ENCODE measurements at regions not wholly inside any gene's neighbourhood (a gene's known extent, or its start where the extent isn't known, plus 50 kb on each side); places are given as distances from the start of the nearest gene placed in this dataset.

GRCh38 chr4:179750374-179750773 is 2308.1 kb upstream of the AGA start:
- 23 to 28% (median 25%) methylated on average over 4 of the region's 4 CpGs for WGBS, 4 donors
- ATAC-seq: no peak
- no peak for DNase-seq

GRCh38 chr4:179751669-179752068 is 2309.4 kb upstream of the AGA start:
- DNase-seq (no peak), ATAC-seq (no peak)
- Histone ChIP-seq H3K27ac (no peak overlapping the region), H3K27me3 (no peaks in the 10 kb centered on the region), H3K9me3 (no peaks in the 10 kb centered on the region), H3K4me1 (no peaks in the 10 kb centered on the region), H3K4me3 (no peak overlapping the region), H3K36me3 (no peaks in the 10 kb centered on the region)
- intact Hi-C loops (cut with DNase I): no loop called here
- TF ChIP-seq, protein P1, sequence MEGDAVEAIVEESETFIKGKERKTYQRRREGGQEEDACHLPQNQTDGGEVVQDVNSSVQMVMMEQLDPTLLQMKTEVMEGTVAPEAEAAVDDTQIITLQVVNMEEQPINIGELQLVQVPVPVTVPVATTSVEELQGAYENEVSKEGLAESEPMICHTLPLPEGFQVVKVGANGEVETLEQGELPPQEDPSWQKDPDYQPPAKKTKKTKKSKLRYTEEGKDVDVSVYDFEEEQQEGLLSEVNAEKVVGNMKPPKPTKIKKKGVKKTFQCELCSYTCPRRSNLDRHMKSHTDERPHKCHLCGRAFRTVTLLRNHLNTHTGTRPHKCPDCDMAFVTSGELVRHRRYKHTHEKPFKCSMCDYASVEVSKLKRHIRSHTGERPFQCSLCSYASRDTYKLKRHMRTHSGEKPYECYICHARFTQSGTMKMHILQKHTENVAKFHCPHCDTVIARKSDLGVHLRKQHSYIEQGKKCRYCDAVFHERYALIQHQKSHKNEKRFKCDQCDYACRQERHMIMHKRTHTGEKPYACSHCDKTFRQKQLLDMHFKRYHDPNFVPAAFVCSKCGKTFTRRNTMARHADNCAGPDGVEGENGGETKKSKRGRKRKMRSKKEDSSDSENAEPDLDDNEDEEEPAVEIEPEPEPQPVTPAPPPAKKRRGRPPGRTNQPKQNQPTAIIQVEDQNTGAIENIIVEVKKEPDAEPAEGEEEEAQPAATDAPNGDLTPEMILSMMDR (IDR thresholded peaks at IDR 0.05): no peak
- TF ChIP-seq POLR2A (IDR thresholded peaks at IDR 0.05): no peak
- WGBS, 4 donors: 72 to 79% (median 76%) methylated on average over 8 of the region's 8 CpGs

More at GRCh38 chr4:179750374-179750773, 2308.1 kb upstream of the AGA start:
- Histone ChIP-seq H3K36me3 (no peaks in the 10 kb centered on the region), H3K4me1 (no peaks in the 10 kb centered on the region), H3K27me3 (no peaks in the 10 kb centered on the region), H3K4me3 (no peak overlapping the region), H3K27ac (no peak overlapping the region), H3K9me3 (no peaks in the 10 kb centered on the region)
- intact Hi-C loops (cut with DNase I): no loop called here
- TF ChIP-seq, protein P1 (IDR thresholded peaks at IDR 0.05): no peak
- TF ChIP-seq POLR2A (IDR thresholded peaks at IDR 0.05): no peak

DNA sequence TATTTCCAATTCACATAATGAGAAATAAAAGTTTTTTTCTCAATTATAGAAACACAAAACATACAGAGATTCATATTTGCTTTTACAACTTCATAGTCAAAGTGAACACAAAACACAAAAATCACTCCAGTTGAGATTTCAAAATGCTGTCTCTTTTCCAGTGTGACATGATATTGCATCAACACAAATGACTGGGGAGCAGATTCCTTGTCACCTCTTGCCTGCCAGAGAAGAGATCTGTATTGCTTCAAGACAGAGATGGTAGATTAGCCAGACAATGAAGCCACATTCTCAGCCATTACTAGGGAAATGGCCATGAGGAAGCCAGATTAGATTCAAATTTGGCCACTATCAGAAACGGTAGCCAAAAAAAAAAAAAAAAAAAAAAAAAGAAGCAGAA is 2313.1 kb upstream of the AGA start:
- ATAC-seq (no peak), DNase-seq (no peak)
- 7 to 22% (median 13%) methylated on average over 1 of the region's 1 CpG for WGBS, 4 donors
- no peak overlapping the region for H3K27ac ChIP-seq
- intact Hi-C loops (cut with DNase I): no loop called here
- H3K4me1 ChIP-seq: no peaks in the 10 kb centered on the region
- no peaks in the 10 kb centered on the region for H3K36me3 ChIP-seq
- H3K9me3 ChIP-seq: peaks cover 0 to under 1% (median 0%) of the 10 kb centered on the region in 12 donors
- no peak overlapping the region for H3K4me3 ChIP-seq
- no peaks in the 10 kb centered on the region for H3K27me3 ChIP-seq
- TF ChIP-seq POLR2A (IDR thresholded peaks at IDR 0.05): no peak
- TF ChIP-seq, protein P1 (IDR thresholded peaks at IDR 0.05): no peak

DNA sequence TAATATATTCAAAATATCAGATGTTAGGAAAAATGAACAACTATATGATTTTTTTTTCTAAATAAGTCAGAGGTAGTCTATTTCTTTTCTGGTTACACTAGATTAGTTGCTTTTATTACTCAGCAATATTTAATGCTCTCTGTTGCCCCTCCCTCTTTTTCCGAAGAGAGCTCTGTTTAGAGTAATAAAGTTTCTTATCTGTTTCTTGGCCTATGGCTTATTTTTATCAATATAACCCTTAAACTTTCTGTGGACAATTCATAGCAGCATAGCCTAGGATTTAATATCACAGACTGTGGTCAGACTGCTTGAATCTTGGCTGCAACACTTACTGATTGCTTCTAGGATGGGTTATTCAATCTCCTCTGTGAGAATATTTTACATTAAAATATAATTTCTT is 2315.4 kb upstream of the AGA start:
- WGBS, 4 donors: 63 to 76% (median 66%) methylated on average over 1 of the region's 1 CpG
- no peak overlapping the region for H3K27ac ChIP-seq
- H3K4me1 ChIP-seq: no peaks in the 10 kb centered on the region
- no peak overlapping the region for H3K4me3 ChIP-seq
- TF ChIP-seq, protein P1 (IDR thresholded peaks at IDR 0.05): no peak
- no peak for TF ChIP-seq POLR2A (IDR thresholded peaks at IDR 0.05)
- intact Hi-C loops (cut with DNase I): no loop called here
- no peak for ATAC-seq
- DNase-seq: no peak
- H3K27me3 ChIP-seq: no peaks in the 10 kb centered on the region
- H3K9me3 ChIP-seq: peaks cover 0 to 4% (median 0%) of the 10 kb centered on the region in 12 donors
- H3K36me3 ChIP-seq: no peaks in the 10 kb centered on the region

Measured in heart left ventricle (tissue), 16 donors.